SJCRH30 (cell line): ENCODE measurements at regions not wholly inside any gene's neighbourhood (a gene's known extent, or its start where the extent isn't known, plus 50 kb on each side); places are given as distances from the start of the nearest gene placed in this dataset.
"Not testable (repeated sequence)": the region's sequence is repeated elsewhere in the genome, so short reads cannot be mapped to it uniquely, and the experiment has no call there.

Experiments used
- DNase-seq, 2 experiments: peaks; one replicate each; pipeline ENCODE4 v3.0.0-alpha.2; 2015 to 2020
- H3K27ac ChIP-seq: fragments of 250-450 bp; sonication (Bioruptor Pico); 2 replicates; pipeline ENCODE4 v1.5.1; 2020; ENCODE audit warnings: mild to moderate bottlenecking, moderate library complexity
- H3K27me3 ChIP-seq: fragments of 250-450 bp; sonication (Bioruptor Pico); 2 replicates; pipeline ENCODE4 v1.5.1; 2020; ENCODE audit warnings: mild to moderate bottlenecking, moderate library complexity
- H3K36me3 ChIP-seq: fragments of 250-450 bp; sonication (Bioruptor Pico); 2 replicates; pipeline ENCODE4 v1.5.1; 2020; ENCODE audit warnings: mild to moderate bottlenecking, moderate library complexity
- H3K4me1 ChIP-seq: fragments of 250-450 bp; sonication (Bioruptor Pico); 2 replicates; pipeline ENCODE4 v1.5.1; 2020; ENCODE audit warnings: mild to moderate bottlenecking, moderate library complexity
- H3K4me3 ChIP-seq: fragments of 250-450 bp; sonication (Bioruptor Pico); 2 replicates; pipeline ENCODE4 v1.5.1; 2020; ENCODE audit warnings: mild to moderate bottlenecking, moderate library complexity
- H3K9me3 ChIP-seq: fragments of 250-450 bp; sonication (Bioruptor Pico); replicated peaks from 2 replicates; pipeline ENCODE4 v1.5.1; 2020; ENCODE audit warnings: mild to moderate bottlenecking, moderate library complexity

DNA sequence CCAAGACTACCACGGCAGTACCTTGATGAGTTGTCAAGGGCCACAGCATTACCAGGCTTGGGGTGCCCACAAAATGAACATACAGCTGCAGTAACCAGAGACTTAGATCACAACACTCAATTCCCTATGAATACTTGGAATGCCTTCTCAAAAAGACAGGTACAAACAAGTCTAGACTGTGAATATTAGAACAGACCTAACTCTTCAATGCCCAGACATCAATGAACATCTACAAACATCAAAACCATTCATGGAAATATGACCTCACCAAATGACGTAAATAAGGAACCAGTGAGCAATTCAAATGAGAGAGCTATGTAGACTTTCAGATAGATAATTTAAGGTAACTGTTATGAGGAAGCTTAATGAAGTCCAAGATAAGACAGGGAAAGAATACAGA lies 185.1 kb upstream of the POU1F1 start:
- Histone ChIP-seq H3K27me3 (no peaks in the 10 kb centered on the region), H3K27ac (no peak overlapping the region), H3K4me1 (no peaks in the 10 kb centered on the region), H3K4me3 (no peak overlapping the region), H3K9me3 (no peaks in the 10 kb centered on the region), H3K36me3 (no peaks in the 10 kb centered on the region)
- no peak for DNase-seq

DNA sequence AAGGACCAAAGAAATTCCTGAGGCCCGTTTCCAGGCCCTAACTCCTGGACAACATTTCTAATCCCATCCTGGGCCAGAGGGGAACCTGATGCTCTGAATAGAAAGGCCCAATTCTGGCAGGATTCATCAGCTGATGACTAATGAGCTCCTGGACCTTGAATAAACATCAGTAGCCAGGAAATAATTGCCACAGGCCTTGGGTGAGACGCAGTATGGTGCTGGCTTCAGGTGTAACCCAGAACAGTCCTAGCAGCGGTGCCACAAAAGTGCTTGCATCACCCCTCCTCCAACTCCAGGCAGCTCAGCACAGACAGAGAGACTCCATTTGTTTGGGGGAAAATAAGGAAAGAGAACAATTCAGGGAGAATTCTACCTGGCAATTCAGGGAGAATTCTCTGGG lies 184.7 kb upstream of the POU1F1 start:
- Histone ChIP-seq H3K4me1 (no peaks in the 10 kb centered on the region), H3K27me3 (no peaks in the 10 kb centered on the region), H3K36me3 (no peaks in the 10 kb centered on the region), H3K9me3 (no peaks in the 10 kb centered on the region), H3K27ac (no peak overlapping the region), H3K4me3 (no peak overlapping the region)
- DNase-seq = no peak

DNA sequence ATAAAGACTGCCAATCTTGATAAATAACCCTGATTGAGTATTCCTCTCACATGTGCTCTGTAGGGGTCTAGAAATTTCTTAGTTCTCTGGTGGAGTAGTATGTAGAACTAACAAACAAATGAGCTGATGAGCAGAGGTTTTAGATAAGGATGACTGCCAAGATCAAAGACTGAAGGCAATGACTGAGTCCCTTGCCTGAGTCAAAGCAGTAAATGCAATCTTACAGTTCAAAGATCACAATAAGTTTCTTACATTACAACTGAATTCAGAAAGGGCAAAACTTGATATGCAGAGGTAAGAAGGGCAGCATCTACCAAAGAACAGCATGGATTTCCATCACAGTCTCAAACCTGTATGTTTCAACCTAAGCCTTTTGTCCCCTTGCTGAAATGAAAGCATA lies 172.2 kb upstream of the POU1F1 start:
- no peak for DNase-seq
- Histone ChIP-seq H3K36me3 (no peaks in the 10 kb centered on the region), H3K27ac (no peak overlapping the region), H3K4me3 (no peak overlapping the region), H3K9me3 (no peaks in the 10 kb centered on the region), H3K27me3 (no peaks in the 10 kb centered on the region), H3K4me1 (no peaks in the 10 kb centered on the region)

DNA sequence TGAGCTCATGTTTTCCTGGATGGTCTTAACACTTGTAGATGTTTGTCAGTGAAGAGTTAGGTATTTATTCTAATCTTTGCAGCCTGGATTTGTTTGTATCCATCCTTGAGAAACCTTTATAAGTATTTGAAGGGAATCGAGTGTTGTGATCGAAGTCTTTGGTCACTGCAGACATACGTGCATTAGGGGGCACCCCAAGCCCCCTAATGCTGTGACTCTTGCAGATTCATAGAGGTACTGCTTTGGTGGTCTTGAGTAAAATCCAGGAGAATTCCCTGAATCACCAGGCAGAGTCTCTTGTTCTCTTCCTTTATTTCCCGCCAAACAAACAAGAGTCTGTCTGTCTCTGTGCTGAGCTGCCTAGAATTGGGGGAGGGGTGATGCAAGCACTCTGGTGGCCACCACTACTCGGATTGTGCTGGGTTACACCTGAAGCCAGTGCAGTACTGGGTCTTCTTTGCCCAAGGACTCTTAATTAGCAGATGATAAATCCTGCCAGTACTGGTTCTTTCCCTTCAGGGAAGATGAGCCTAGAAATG lies 170.5 kb upstream of the POU1F1 start:
- DNase-seq = no peak

DNA sequence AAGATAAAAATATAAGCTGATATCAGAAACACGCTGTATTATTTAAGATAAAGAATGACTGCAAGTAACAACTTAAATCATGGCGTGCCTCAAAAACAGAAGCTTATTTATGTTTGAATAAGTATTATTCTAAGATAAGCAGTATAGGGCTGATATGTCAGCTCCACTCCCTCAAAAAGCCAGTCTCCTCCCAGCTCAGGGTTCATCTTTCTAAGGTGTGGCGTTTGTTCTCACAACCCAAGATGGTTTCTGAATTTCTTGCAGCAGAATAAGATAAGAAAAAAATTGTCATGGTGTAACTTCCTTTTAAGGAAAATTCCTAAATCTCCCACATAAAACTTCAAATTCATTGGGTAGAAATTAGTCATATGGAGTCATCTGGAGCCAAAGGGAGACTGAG lies 166.1 kb upstream of the POU1F1 start:
- no peaks in the 10 kb centered on the region for H3K36me3 ChIP-seq
- DNase-seq = no peak
- no peaks in the 10 kb centered on the region for H3K27me3 ChIP-seq
- H3K27ac ChIP-seq = no peak overlapping the region
- H3K9me3 ChIP-seq = no peaks in the 10 kb centered on the region
- H3K4me1 ChIP-seq = no peaks in the 10 kb centered on the region
- no peak overlapping the region for H3K4me3 ChIP-seq

More for the DNA sequence above, 170.5 kb upstream of the POU1F1 start:
- no peaks in the 10 kb centered on the region for H3K4me1 ChIP-seq
- H3K36me3 ChIP-seq = no peaks in the 10 kb centered on the region
- H3K9me3 ChIP-seq = no peaks in the 10 kb centered on the region
- no peaks in the 10 kb centered on the region for H3K27me3 ChIP-seq
- H3K27ac ChIP-seq = no peak overlapping the region
- H3K4me3 ChIP-seq = no peak overlapping the region

DNA sequence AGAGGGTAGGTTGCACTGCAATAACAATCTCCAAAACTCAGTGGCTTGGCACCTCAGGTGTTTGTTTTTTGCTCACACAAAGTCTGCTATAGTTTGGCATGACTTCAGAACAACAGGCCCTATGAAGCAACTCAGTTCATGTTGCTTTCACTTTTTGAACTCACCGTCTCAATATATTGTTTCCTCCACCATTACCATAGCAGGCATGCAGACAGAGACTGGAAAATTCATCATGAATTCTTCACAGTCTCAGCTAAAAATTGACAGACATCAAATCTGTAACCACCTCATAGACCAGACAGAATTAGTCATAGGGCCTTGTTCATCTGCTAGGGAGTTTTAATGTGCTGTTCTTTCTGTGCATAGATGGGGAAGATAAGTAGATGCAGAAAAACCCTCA lies 161.4 kb upstream of the POU1F1 start:
- no peak overlapping the region for H3K27ac ChIP-seq

DNA sequence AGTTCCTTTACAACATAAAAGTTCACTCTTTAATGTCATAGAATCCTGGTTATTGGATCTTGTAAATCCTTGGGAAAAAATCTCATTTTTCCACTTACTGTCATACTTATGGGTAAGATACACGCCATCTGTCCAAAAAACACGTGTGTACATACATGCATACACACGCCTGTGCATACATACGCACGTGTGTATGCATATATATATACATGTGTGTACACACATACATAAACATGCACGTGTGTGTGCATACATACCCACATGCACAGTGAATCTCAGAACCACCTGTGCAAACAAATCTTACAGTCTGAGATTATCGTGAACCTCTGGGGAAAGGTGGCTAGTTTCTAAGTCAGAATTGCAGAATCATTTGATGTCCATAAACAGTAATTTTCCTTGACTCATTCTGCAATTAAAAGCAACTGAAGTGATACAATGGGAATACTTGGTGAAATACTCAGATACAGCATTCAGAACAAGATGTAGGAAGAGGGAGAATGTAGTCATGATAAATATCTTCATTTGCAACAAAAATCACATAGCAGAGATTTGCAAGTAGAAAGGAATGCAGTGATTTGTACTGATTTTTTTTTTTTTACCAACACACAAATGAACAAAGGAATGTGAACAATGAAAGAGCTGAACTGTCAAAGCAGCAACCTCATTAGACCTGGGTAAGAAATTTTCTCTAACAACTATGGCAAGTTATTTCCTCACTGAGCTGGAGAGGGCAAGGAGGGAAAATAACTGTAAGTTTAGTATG lies 160.6 kb upstream of the POU1F1 start:
- H3K27ac ChIP-seq = no peak overlapping the region
- no peaks in the 10 kb centered on the region for H3K9me3 ChIP-seq
- no peaks in the 10 kb centered on the region for H3K4me1 ChIP-seq
- H3K27me3 ChIP-seq = no peaks in the 10 kb centered on the region
- no peak for DNase-seq
- H3K36me3 ChIP-seq = no peaks in the 10 kb centered on the region
- H3K4me3 ChIP-seq = no peak overlapping the region

More for the DNA sequence above, 161.4 kb upstream of the POU1F1 start:
- Histone ChIP-seq H3K36me3 (no peaks in the 10 kb centered on the region), H3K9me3 (no peaks in the 10 kb centered on the region), H3K27me3 (no peaks in the 10 kb centered on the region), H3K4me1 (no peaks in the 10 kb centered on the region), H3K4me3 (no peak overlapping the region)
- no peak for DNase-seq

DNA sequence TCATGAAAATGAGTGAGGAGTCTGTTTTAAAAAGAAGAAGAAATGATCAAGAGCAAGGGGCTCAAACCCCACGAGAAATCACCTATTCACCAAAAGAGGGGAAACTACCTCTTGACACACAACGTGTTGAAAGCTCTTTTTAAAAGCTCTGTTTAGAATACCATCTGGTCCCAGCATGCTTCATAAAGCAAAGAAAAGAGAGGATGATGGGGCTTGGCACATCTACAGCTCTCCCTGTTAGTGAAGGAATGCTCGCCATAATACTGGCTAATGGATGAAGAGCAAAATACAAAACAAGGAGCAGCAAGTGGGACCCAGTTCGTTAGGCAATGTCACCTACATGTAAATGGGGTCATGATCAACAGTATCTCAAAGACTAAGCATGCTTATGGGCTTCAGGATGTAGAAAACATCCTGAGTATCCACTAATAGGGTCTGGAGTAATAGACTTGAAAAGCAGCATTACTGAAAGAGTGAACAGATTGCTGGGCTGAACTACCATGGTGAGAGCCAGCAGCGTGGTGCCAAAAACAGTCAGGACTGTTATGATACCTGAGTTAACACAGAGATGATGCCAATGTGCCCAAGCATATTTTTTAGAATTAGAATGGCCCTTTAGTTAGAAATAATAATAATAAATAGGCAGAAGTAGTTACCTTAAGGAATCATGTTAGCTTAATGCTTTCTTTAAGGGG lies 159.7 kb upstream of the POU1F1 start:
- Histone ChIP-seq H3K27ac (no peak overlapping the region), H3K4me3 (no peak overlapping the region), H3K36me3 (no peaks in the 10 kb centered on the region), H3K27me3 (no peaks in the 10 kb centered on the region), H3K4me1 (no peaks in the 10 kb centered on the region), H3K9me3 (no peaks in the 10 kb centered on the region)
- DNase-seq = no peak

DNA sequence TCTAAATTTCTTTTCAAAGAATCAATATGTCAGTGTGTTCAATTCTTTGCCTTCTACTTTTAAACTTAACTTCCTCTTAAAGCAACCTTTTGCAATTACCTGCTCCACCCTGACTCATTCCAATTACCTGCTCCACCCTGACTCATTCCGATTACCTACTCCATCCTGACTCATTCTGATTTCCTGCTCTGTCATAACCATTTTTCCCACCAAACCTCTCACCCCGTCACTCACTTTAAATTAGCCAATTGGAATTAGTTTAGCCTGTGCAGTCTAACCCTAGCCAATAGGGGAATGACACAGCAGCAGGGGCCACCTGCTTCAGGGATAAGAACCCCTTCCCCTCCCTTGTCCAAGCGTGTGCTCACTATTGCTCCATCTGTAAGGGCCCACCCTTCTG lies 157.1 kb upstream of the POU1F1 start:
- not testable (repeated sequence) for H3K36me3 ChIP-seq, H3K9me3 ChIP-seq, DNase-seq, H3K4me3 ChIP-seq, H3K4me1 ChIP-seq, H3K27me3 ChIP-seq, H3K27ac ChIP-seq

DNA sequence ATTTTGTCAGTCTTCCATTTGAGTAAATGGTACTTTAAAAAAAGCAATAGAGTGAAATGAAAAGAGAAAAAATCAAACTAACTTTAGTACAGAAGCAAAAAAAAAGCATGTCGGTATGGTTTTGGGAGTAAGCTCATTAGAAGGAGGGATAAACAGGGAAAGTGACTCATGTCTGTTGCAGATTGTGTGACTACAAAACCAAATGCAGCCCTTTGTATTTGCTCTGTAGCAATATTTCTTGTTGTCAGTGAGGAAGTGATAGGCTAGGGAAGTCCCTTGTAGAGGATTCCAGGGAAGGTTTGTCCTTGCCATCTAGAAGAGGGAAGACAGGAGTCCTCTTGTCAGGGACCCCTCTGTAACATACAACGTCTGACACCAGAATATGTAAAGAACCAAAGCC lies 150.5 kb upstream of the POU1F1 start:
- Histone ChIP-seq H3K27ac (no peak overlapping the region), H3K9me3 (no peaks in the 10 kb centered on the region)
- no peak for DNase-seq

DNA sequence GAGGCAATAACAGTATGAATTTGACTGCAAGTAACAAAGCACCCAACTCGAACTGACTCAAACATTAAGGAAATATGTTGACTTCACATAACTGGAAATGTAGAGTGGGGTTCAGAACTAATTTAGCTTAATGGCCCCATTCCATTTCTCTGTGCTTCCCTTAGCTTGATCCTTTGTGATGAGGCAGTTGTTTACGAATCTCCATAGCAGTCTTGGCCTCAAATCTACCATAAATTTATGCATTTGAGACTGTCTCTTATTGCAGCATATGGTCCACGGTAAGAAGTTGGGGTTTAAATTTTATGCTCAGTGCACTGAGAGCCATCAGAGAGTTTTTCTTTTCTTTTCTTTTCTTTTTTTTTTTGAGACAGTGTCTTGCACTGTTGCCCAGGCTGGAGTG lies 148.7 kb upstream of the POU1F1 start:
- H3K9me3 ChIP-seq = no peaks in the 10 kb centered on the region
- DNase-seq = no peak
- H3K4me3 ChIP-seq = no peak overlapping the region
- no peak overlapping the region for H3K27ac ChIP-seq
- H3K4me1 ChIP-seq = no peaks in the 10 kb centered on the region
- H3K27me3 ChIP-seq = no peaks in the 10 kb centered on the region
- no peaks in the 10 kb centered on the region for H3K36me3 ChIP-seq

More for the DNA sequence above, 150.5 kb upstream of the POU1F1 start:
- H3K36me3 ChIP-seq = no peaks in the 10 kb centered on the region
- H3K4me3 ChIP-seq = no peak overlapping the region
- H3K27me3 ChIP-seq = no peaks in the 10 kb centered on the region
- no peaks in the 10 kb centered on the region for H3K4me1 ChIP-seq

DNA sequence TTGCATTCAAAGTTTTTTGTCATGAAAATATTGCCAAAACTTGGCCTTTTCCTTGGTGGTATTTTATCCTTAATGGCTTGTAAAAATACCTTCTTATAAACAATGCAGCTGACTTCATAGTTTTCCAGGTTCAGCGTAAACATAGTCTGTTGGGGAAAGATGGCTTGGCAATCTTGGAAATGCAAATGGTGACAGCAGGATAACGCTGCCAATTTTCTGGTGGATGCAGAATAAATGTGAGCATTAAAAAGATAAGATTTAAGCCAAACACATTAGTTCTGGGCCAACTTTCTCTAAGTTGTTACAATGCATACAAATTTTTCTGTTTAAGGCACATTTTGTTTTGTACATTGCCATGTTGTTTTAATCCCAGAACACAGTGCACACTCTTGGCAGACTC lies 147.0 kb upstream of the POU1F1 start:
- Histone ChIP-seq H3K4me3 (no peak overlapping the region), H3K4me1 (no peaks in the 10 kb centered on the region), H3K27ac (no peak overlapping the region), H3K9me3 (no peaks in the 10 kb centered on the region), H3K36me3 (no peaks in the 10 kb centered on the region), H3K27me3 (no peaks in the 10 kb centered on the region)
- no peak for DNase-seq

DNA sequence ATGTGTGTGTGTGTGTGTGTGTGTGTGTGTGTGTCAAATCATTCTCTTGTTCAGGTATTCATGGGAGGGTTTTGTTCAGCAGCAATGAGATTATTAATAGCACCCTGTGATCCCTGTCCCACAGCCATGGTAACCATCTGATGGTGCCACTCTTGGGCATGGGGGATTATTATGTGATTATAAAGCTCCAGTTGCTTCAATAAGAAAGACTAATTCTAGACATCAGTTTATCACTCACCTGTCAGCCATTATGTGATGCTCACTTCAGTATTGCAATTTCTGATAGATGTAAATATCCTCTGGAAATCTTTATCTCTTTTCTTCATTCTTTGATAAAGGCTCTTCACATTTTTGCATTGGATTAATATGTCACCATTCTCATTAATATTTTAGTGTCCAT lies 145.9 kb upstream of the POU1F1 start:
- H3K27ac ChIP-seq = no peak overlapping the region
- H3K4me3 ChIP-seq = no peak overlapping the region
- no peaks in the 10 kb centered on the region for H3K36me3 ChIP-seq
- no peaks in the 10 kb centered on the region for H3K4me1 ChIP-seq
- H3K27me3 ChIP-seq = no peaks in the 10 kb centered on the region
- no peak for DNase-seq
- no peaks in the 10 kb centered on the region for H3K9me3 ChIP-seq

DNA sequence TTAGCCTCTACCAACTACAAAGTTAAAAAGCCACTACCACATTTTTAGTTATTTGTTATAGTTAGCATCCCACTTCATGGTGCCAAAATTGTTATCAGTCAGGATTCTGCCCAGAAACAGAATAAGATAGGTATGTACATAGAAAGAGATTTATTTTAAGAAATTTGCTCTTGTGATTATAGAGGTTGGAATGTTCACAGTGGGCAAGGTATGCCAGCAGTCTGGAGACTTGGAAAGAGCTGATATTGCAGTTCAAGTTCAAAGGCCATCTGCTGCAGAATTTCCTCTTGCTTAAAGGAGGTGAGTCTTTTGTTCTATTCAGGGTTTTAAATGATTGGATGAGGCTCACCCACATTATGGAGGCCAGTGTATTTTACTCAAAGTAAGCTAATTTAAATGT lies 143.8 kb upstream of the POU1F1 start:
- Histone ChIP-seq H3K27me3 (no peaks in the 10 kb centered on the region), H3K4me1 (no peaks in the 10 kb centered on the region), H3K27ac (no peak overlapping the region), H3K4me3 (no peak overlapping the region), H3K36me3 (no peaks in the 10 kb centered on the region), H3K9me3 (no peaks in the 10 kb centered on the region)
- DNase-seq = no peak

DNA sequence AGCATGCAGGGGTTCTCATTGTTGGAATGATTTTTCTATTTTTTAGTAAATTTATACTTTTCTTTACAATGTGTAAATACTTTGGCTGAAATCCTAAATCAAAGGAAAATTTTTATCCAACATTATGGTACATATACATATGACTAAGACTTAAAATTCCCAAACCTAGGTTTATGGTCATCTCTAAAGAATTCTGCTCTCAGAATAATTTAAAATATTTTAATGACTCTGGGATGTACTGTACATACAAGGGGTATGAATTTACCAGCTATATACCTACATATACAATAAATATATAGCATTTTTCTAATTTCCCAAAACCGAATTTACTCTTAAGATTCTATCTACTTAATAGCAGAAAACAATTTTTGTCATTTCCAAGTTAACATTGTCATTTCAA lies 137.9 kb upstream of the POU1F1 start:
- Histone ChIP-seq H3K4me3 (no peak overlapping the region), H3K4me1 (no peaks in the 10 kb centered on the region), H3K36me3 (no peaks in the 10 kb centered on the region), H3K9me3 (no peaks in the 10 kb centered on the region), H3K27ac (no peak overlapping the region), H3K27me3 (no peaks in the 10 kb centered on the region)
- no peak for DNase-seq

DNA sequence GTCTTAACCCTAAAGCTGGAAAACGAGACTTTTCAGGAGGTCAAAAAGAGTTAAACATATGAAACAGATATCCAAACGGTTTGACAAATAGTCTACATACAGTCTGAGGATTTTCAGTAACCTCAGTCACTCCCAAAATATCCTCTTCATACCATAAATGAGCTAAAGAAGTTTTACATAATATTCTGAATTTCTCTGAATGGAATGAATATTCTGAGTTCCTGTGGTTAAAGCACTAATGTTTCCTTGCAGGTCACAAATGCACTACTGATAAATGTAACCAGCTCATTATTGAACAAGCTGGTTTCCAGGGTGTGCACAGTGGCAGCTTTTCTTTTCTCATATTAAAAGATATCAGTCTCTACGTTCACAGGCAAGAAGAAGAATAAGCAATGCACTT lies 137.4 kb upstream of the POU1F1 start:
- Histone ChIP-seq H3K4me1 (no peaks in the 10 kb centered on the region), H3K9me3 (no peaks in the 10 kb centered on the region), H3K36me3 (no peaks in the 10 kb centered on the region), H3K4me3 (no peak overlapping the region), H3K27ac (no peak overlapping the region), H3K27me3 (no peaks in the 10 kb centered on the region)
- DNase-seq = no peak
